Body of pancreas (tissue), 4 donors: ENCODE measurements at regions not wholly inside any gene's neighbourhood (a gene's known extent, or its start where the extent isn't known, plus 50 kb on each side); places are given as distances from the start of the nearest gene placed in this dataset.

Experiments
- CTCF ChIP-seq, 7 experiments: fragments of 450-650 bp in 4 of 7; fragments of 200-600 bp in 3 of 7; sonication (generic) in 3 of 7; IDR thresholded peaks; one replicate each; pipeline ENCODE4 v1.5.1; 2016 to 2019; ENCODE audit warnings: antibody characterized with exemption in 7 of 7
- POLR2A ChIP-seq, 3 donors: fragments of 450-650 bp; IDR thresholded peaks; one replicate each; pipeline ENCODE4 v1.6.1; 2016; ENCODE audit warnings: antibody characterized with exemption in 3 of 3, mild to moderate bottlenecking in 2 of 3

- TF ChIP-seq POLR2A (IDR thresholded peaks at IDR 0.05) (no peak), CTCF (IDR thresholded peaks at IDR 0.05) (no peak)
Measured at GRCh38 chr17:34481779-34482178, 97.6 kb upstream of the TMEM132E start.
